IPS DF 6.9 (cell line): ENCODE measurements at regions not wholly inside any gene's neighbourhood (a gene's known extent, or its start where the extent isn't known, plus 50 kb on each side); places are given as distances from the start of the nearest gene placed in this dataset.
"Not testable (repeated sequence)": the region's sequence is repeated elsewhere in the genome, so short reads cannot be mapped to it uniquely, and the experiment has no call there.

Experiments
- DNase-seq: peaks from one replicate; pipeline ENCODE4 v3.0.0-alpha.2; 2013; ENCODE audit warnings: low read depth, low spot score
- H3K27ac ChIP-seq: one replicate; pipeline ENCODE4 v1.5.1; 2013; ENCODE audit warnings: low read length, control low read depth
- H3K27me3 ChIP-seq: 2 replicates; pipeline ENCODE4 v1.6.1; 2013; ENCODE audit warnings: mild to moderate bottlenecking, low read length; ENCODE audit not compliant: control insufficient read depth, insufficient read depth
- H3K36me3 ChIP-seq: 2 replicates; pipeline ENCODE4 v1.6.1; 2013; ENCODE audit warnings: low read length; ENCODE audit not compliant: control insufficient read depth, insufficient read depth
- H3K4me1 ChIP-seq: 2 replicates; pipeline ENCODE4 v1.6.1; 2013; ENCODE audit warnings: low read length; ENCODE audit not compliant: control insufficient read depth, insufficient read depth
- H3K4me3 ChIP-seq: 2 replicates; pipeline ENCODE4 v1.5.1; 2013; ENCODE audit warnings: mild to moderate bottlenecking, low read length
- H3K9me3 ChIP-seq: 2 replicates; pipeline ENCODE4 v1.6.1; 2013; ENCODE audit warnings: low read length, inconsistent platforms; ENCODE audit not compliant: control insufficient read depth, insufficient read depth
- WGBS: extraction: QIAGEN DNeasy Blood & Tissue Kit; methylation state at CpG from one replicate; pipeline ENCODE4 v1.1.7; 2013; ENCODE audit warnings: mixed read lengths, missing lambda C conversion rate; ENCODE audit not compliant: insufficient read length, insufficient coverage; 5-methylcytosine and 5-hydroxymethylcytosine counted together

DNA sequence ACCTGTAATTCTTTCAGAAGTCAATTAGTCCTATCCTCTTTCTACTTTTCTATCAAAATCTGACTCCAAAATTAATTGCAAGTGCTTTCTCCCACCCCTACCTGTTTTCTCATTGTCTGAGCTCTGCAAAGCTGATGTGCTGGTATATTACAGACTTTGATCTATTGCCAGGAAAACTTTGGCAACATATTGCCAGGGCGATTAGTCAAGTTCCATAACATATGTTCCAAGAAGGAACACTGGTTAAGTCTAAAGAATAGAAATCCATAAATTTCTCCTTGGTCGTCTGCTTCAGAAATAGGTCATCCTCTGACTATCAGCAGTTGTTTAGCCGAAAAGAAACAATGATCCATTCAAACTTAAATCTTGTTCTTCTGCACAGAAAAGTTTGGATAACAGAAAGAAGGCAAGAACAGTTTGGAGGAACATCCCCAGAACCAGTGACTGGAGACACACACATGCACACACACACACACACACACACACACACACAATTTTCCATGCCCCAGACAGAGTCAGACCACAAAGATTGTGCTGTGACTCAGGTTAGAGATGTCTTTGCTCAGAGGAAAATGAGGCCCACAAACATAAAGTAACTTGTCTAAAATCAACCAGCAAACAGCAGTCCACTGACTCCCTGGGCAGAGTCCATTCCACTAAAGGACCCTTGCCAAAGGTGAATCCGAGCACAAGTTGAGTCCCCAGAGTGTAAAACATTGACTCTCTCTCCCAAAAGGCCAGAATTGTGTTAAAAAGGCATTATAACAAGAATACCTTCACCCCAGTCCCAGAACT lies 202.1 kb downstream of the DEPDC1B start:
- H3K9me3 ChIP-seq, result no peaks in the 10 kb centered on the region
- no peaks in the 10 kb centered on the region for H3K36me3 ChIP-seq
- H3K4me1 ChIP-seq, result no peaks in the 10 kb centered on the region
- no CpG with 5 or more reads among the region's 4 CpGs for WGBS
- H3K4me3 ChIP-seq, result no peak overlapping the region
- no peak overlapping the region for H3K27ac ChIP-seq
- H3K27me3 ChIP-seq, result no peaks in the 10 kb centered on the region
- DNase-seq, result no peak

- DNase-seq, result no peak
- no CpG with 5 or more reads among the region's 7 CpGs for WGBS
- Histone ChIP-seq H3K27me3 (no peaks in the 10 kb centered on the region), H3K36me3 (no peaks in the 10 kb centered on the region), H3K9me3 (no peaks in the 10 kb centered on the region), H3K4me1 (no peaks in the 10 kb centered on the region), H3K27ac (no peak overlapping the region), H3K4me3 (no peak overlapping the region)
Measured at GRCh38 chr5:60495644-60496520, 204.1 kb downstream of the DEPDC1B start.

DNA sequence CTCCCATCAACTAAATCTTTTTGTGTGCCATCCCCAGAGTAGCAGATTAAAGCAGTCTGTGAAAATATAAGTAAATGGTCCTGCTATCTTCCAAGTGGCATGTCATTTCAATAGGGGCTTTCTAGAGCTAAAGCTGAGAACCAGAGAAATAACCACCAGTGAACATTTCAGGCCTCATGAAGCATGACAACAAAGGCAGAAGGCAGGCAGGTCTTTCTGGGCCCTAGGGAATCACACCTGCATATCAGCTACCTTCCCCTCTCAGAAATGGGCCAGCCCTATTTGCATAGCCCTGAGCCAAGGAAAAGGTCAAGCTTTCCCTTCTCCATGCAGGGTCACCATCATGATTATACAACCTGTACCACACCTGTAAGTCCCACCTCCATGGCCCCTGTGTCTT lies 205.3 kb downstream of the DEPDC1B start:
- H3K4me1 ChIP-seq, result no peaks in the 10 kb centered on the region
- no peak overlapping the region for H3K27ac ChIP-seq
- no peaks in the 10 kb centered on the region for H3K9me3 ChIP-seq
- H3K36me3 ChIP-seq, result no peaks in the 10 kb centered on the region
- no peaks in the 10 kb centered on the region for H3K27me3 ChIP-seq
- H3K4me3 ChIP-seq, result no peak overlapping the region
- no peak for DNase-seq

GRCh38 chr5:60494144-60494543 lies 205.8 kb downstream of the DEPDC1B start:
- H3K4me1 ChIP-seq, result no peaks in the 10 kb centered on the region
- no CpG with 5 or more reads among the region's 3 CpGs for WGBS
- no peak overlapping the region for H3K27ac ChIP-seq
- H3K9me3 ChIP-seq, result no peaks in the 10 kb centered on the region
- H3K4me3 ChIP-seq, result no peak overlapping the region
- DNase-seq, result no peak
- no peaks in the 10 kb centered on the region for H3K36me3 ChIP-seq
- H3K27me3 ChIP-seq, result no peaks in the 10 kb centered on the region

DNA sequence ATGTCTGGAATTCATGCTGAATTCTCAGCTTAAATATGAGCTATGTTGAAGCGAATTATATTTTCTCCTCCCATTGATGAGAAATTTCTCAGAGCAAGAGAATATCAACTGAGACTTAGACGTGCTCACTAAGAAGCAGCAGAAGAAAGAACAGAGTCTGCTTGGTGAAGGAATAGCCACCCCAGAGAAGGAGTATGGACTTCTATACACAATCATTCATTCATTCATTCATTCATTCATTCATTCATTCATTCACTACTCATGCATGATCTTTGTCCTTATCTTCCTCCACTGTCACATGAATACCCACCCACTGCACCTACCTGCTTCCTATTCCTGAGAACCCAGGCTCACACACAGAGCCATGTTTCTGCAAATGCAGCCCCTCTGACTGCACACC lies 206.6 kb downstream of the DEPDC1B start:
- no peaks in the 10 kb centered on the region for H3K27me3 ChIP-seq
- no peak overlapping the region for H3K4me3 ChIP-seq
- H3K9me3 ChIP-seq, result no peaks in the 10 kb centered on the region
- H3K4me1 ChIP-seq, result no peaks in the 10 kb centered on the region
- H3K27ac ChIP-seq, result no peak overlapping the region
- H3K36me3 ChIP-seq, result no peaks in the 10 kb centered on the region
- WGBS, result no CpG with 5 or more reads among the region's 2 CpGs
- no peak for DNase-seq

DNA sequence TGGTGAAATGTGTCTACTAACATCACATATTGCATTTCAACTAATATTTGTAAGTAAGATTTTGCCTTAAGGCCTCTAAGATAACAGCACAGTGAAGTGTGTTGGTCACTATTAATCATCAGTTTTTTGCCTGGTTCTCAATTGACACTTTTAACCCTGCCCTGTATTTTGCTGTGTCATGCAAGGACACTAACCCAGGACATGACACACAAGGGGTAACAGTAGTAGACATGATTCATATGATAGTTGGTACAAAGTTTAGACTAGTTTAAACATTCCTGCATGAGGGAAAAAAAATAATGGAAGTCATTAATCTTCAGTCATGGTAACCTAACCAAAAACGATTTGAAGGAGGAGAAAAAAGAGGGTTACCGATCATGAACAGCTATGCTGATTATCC lies 207.0 kb downstream of the DEPDC1B start:
- Histone ChIP-seq H3K27ac (no peak overlapping the region), H3K36me3 (no peaks in the 10 kb centered on the region), H3K4me1 (no peaks in the 10 kb centered on the region), H3K4me3 (no peak overlapping the region), H3K27me3 (no peaks in the 10 kb centered on the region), H3K9me3 (no peaks in the 10 kb centered on the region)
- no CpG with 5 or more reads among the region's 2 CpGs for WGBS
- no peak for DNase-seq

DNA sequence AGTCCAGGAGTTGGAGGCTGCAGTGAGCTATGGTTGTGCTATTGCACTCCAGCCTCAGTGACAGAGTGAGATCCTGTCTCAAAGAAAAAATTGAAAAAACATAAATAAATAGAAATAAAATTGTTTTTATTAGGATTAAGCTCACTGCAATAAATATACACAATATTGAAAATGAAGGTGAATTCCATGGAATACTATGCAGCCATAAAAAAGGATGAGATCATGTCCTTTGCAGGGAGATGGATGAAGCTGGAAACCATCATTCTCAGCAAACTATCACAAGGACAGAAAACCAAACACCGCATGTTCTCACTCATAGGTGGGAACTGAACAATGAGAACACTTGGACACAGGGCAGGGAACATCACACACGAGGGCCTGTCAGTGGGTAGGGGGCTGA lies 207.6 kb downstream of the DEPDC1B start:
- WGBS, result no CpG with 5 or more reads among the region's 2 CpGs
- H3K27me3 ChIP-seq, H3K27ac ChIP-seq, H3K4me3 ChIP-seq, DNase-seq, H3K36me3 ChIP-seq, H3K4me1 ChIP-seq, H3K9me3 ChIP-seq: not testable (repeated sequence)

GRCh38 chr5:60490597-60491166 lies 209.3 kb downstream of the DEPDC1B start:
- H3K36me3 ChIP-seq, result no peaks in the 10 kb centered on the region
- H3K4me1 ChIP-seq, result no peaks in the 10 kb centered on the region
- no peak overlapping the region for H3K27ac ChIP-seq

GRCh38 chr5:60489856-60490255 lies 210.1 kb downstream of the DEPDC1B start:
- no CpG with 5 or more reads among the region's 3 CpGs for WGBS
- no peak overlapping the region for H3K4me3 ChIP-seq
- no peaks in the 10 kb centered on the region for H3K36me3 ChIP-seq
- H3K27me3 ChIP-seq, result no peaks in the 10 kb centered on the region
- H3K27ac ChIP-seq, result no peak overlapping the region
- H3K4me1 ChIP-seq, result no peaks in the 10 kb centered on the region
- no peaks in the 10 kb centered on the region for H3K9me3 ChIP-seq
- DNase-seq, result no peak

More at GRCh38 chr5:60490597-60491166, 209.3 kb downstream of the DEPDC1B start:
- no peaks in the 10 kb centered on the region for H3K9me3 ChIP-seq
- H3K4me3 ChIP-seq, result no peak overlapping the region
- no peak for DNase-seq
- no CpG with 5 or more reads among the region's 4 CpGs for WGBS
- H3K27me3 ChIP-seq, result no peaks in the 10 kb centered on the region

DNA sequence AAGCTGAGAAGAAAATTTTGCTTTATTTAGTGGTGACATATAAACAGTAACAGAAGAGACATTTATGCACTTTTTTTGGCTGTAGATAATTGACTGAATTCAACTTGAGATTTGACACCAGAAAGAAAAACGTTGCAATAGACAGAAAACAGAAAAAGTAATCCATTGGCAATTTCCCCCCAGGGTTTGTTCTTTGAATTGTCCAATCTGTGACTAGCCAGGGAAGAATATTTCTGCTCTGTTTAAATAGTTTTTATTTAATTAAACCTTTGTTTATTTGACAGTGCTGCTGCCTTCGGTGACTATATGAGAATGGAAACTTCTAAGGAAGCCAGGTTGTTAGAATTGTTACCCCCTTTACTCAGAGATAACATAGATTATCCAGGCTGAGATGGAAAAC lies 210.6 kb downstream of the DEPDC1B start:
- DNase-seq, result no peak
- Histone ChIP-seq H3K4me3 (no peak overlapping the region), H3K4me1 (no peaks in the 10 kb centered on the region), H3K27ac (no peak overlapping the region), H3K27me3 (no peaks in the 10 kb centered on the region), H3K36me3 (no peaks in the 10 kb centered on the region), H3K9me3 (no peaks in the 10 kb centered on the region)
- WGBS, result no CpG with 5 or more reads among the region's 2 CpGs
